T-helper 22 cell (primary cell): ENCODE measurements at regions not wholly inside any gene's neighbourhood (a gene's known extent, or its start where the extent isn't known, plus 50 kb on each side); places are given as distances from the start of the nearest gene placed in this dataset.
"Not testable (repeated sequence)": the region's sequence is repeated elsewhere in the genome, so short reads cannot be mapped to it uniquely, and the experiment has no call there.

Experiments
- DNase-seq: peaks from one replicate; pipeline ENCODE4 v3.0.0-alpha.2; 2020; ENCODE audit warnings: low read depth

DNA sequence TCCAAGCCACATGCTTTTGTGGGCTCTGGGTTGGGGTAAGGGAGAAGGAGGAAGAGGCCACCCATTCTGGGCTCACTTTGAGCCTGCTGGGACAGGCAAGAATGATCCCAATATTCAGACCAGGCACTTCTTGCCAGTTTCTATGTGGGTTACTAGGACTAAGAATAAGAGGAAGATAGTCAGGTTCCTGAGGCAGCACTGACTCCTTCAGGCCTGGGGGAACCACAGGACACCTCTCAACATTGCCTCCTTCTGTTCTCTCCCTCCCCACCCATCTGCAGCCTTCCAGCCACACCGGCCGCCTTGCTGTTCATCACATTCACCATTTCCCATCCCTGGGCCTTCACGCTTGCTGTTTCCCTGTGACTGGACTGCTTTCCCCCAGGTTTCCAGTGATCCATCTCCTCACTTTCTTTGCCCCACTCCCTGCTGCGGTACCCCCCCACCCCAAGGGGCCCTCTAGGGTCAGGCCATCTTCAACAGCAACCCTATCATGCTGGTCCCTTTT is 69.2 kb upstream of the SIRPA start:
- no peak for DNase-seq

GRCh38 chr20:1825507-1825906 is 69.7 kb upstream of the SIRPA start:
- no peak for DNase-seq

DNA sequence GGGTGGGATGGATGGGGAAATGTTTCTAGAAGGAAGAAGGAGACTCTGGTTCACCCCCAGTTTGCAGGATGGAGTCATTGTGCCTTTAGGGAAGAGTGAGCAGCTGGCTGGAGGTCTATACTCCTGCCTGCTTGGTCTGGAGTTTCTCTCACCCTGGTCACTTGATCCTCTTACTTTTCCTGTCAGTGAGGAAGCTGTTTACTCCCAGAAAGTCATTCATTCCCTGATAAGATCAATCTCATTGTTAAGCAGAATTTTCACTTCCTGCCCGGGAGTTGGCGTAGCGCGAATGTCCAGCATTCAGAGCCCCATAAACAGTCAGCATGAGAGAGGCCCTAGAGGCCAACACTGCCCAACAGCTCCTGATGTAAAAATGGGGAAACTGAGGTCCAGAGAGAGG is 70.4 kb upstream of the SIRPA start:
- DNase-seq, result no peak

GRCh38 chr20:1824181-1824580 is 71.0 kb upstream of the SIRPA start:
- no peak for DNase-seq

GRCh38 chr20:1823450-1823844 is 71.8 kb upstream of the SIRPA start:
- no peak for DNase-seq

DNA sequence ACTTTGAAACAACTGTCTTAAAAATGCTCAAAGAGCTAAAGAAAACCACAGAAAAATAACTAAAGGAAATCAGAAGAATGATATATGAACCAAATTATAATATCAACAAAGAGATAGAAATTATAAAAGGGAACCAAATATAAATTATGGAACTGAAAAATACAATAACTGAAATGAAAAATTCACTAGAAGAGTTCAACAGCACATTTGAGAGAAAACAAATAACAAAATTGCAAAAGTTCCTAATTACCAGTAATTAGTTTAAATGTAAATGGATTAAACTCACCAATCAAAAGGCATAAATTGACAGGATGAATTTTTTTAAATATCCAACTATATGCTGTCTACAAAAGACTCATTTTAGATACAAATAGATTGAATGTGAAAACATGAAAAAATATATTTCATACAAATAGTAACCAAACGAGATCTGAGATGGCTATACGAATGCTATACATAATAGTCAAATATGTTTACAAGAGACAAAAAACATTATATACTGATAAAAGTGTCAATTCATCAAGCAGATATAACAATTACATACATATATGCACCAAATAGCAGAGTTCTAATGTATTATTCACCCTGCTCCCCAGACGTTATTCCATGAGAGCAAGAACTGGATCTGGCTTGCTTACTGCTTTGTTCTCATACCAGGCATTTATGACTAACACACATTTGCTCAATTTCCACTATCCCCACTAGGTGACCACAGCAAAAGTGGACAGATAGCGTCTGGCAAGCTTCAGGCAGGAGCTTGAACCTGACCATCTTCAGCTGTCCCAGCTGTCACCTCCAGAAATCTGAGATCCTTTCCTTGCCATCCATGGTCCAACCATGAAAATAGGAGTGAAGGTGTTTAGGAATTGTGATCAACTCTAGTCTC is 72.4 kb upstream of the SIRPA start:
- no peak for DNase-seq

DNA sequence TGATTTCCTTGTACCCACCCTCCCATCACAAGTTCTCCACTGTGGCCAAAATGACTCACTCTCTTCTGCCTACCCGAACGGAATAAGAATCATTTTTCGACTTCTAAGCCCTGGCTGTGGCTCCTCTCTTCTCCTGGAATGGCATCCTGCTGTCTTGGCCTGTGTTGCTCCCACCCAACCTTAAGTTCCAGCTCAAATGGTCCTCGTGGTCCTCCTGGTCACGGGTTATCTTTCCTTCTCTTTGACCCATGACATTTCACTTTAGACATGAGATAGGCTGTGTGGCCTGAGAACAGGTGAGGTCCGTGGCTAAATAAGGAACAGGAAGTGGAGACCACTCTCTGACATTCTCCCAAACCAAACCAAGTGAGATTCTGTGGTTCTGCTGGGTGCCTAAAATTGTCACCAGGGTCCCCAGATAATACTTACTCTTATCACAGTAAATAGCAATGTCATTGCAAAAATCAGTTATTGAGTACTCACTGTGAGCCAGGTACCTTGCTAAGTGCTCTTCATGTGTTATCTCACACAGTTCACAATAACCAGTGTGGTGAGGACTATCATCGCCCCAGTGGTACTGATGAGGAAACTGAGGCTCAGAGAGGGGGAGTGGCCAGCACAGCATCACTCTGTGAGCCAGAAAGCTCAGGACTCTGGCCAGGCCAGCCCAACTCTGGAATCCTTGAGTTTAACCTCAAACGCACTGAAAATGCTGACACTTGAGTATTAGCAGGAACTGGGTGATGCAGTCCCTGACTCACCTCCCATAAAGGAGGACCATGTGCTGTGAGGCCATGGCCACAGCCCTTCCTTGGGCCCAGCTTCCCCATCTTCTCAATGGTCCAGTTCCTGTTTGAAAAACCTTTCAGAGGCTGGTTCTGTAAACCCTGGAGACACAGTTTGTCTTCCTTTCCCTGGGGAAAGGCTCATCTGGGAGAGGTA is 74.8 kb upstream of the SIRPA start:
- DNase-seq, result no peak

DNA sequence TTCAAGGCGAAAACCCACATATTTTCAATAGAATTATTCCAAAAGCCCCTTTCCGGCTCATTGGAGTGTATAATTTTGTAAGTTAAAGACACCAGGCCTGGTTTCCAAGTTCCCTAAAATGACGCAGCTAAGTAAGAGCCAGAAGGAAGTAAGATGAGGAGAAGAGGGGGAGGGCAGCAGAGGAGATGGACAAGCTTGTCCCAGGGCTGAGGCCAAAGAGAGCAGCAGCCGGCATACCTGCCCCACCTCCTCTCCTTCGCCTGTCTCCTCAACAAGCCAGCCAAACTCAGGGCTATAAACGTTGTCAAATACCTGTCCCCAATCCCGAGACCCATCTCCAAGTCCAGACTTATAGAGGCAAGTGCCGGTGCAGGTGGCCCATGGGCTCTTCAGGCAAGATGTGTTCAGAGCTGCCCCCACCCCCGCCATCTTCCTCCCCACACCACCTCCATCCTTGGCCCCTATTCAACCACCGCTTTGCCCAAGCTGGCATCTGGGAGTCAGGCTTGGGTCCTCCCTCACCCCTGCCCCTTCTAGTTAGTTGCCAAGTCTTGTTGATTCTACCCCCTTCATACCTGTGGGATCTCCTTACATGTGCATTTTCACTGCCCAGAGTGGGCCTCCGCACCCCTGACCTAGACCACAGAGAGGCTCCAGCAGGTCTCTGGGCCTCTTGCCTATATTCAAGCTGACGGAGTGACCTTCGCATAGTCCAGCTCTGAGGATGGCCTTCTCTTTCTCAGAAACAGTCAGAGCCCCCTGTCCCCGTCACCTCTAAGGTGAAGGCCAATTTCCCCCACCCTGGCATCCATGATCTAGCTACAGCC is 75.7 kb upstream of the SIRPA start:
- DNase-seq, result no peak

- no peak for DNase-seq
Observed at GRCh38 chr20:1818895-1819294, 76.3 kb upstream of the SIRPA start.

DNA sequence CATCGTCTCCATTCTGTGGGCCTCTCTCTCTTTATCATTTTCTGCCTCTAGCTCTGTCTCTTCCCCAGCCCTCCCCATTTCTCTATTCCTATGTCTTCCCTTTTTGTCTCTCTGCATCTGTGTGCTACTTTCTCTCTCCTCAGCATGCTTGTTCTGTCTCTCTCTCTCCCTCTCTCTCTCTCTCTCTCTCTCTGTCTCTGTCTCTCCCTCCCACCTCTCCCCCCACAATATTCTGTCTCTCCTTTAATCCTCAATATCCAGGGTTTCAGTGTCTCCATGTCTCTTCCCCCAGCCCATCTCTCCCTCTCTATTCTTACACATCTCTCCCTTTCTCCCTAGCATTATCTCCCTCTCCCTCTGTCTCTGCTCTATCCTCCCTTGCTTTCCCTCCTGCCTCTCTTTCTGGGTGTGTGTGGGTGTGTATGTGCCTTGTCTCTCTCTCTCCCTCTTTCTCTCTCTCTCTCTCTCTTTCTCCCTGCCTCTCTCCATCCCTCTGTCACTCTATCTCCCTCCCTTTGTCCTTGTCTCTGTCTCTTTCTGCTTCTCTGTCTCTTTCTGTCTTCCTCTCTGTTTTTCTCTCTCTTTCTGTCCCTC is 76.9 kb upstream of the SIRPA start:
- no peak for DNase-seq

DNA sequence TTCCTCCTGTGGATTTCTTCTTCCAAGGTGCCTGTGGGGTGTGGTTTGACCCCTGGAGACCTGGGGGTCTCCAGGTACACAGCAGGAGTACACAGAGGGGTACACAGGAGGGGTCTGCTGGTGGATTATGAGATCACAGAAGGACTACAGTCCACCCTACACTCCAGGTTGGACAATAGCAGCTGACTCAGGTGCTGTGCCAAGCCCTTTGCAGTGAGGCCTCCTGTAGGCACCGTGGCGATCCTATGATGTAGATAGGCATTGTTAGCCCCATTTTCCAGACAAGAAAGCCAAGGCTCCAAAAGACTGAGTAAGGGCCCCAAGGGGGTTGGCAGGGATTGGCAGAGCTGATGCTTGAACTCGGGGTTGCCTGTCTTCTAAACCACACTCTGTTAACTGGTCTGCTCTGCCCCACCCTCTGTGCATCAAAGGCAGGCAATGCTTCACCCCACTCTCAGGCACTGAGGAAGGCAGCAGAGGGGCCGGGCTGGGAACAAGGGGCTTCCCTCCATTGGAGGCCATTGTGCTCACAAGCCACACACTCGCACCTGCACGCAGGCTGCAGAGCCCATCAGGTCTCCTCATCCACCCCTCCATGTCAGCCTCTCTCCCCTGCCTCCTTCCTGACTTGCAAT is 77.5 kb upstream of the SIRPA start:
- no peak for DNase-seq

GRCh38 chr20:1816384-1817381 is 78.5 kb upstream of the SIRPA start:
- DNase-seq, result no peak

- DNase-seq, result no peak
Observed at GRCh38 chr20:1815502-1816085, 79.6 kb upstream of the SIRPA start.

DNA sequence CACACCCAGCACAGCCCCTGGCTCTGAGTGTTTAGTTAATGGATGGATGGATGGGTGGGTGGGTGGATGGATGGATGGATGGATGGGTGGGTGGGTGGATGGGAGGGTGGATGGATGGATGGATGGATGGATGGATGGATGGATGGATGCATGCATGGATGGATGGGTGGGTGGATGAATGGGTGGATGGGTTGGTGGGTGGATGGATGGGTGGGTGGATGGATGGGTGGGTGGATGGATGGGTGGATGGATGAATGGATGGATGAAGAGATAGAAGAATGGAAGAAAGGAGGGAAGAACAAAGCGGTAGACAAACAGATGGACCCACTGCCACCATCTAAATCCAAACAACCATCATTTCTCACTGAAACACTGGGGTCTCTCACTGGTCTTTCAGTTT is 80.3 kb upstream of the SIRPA start:
- DNase-seq, result not testable (repeated sequence)

- DNase-seq, result no peak
Observed at GRCh38 chr20:1813674-1814635, 81.3 kb upstream of the SIRPA start.

- DNase-seq, result no peak
Observed at GRCh38 chr20:1813101-1813529, 82.1 kb upstream of the SIRPA start.

- DNase-seq, result no peak
Observed at GRCh38 chr20:1811621-1812498, 83.3 kb upstream of the SIRPA start.
